ENCODE measurements at regions not wholly inside any gene's neighbourhood (a gene's known extent, or its start where the extent isn't known, plus 50 kb on each side); places are given as distances from the start of the nearest gene placed in this dataset.
"Not testable (repeated sequence)": the region's sequence is repeated elsewhere in the genome, so short reads cannot be mapped to it uniquely, and the experiment has no call there.

DNA sequence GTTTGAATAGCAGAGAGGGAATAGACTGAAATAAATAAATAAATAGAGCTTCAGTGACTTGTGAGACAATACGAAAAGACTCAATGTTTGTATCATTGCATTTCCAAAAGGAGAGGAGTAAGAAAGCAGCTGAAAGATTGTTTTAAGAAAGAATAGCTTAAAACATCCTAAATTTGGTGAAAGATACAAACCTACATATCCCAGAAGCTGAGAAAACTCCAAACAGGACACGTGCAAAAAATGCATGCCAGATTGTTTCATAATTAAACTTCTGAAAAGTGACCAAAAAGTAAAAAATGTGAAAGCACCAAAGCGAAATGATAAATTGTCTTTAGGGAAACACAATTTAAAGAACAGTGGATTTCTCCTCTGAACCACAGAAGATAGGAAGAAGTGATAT lies 711.0 kb downstream of the AACS start:
- DNase-seq (ENCODE audit: low read depth): no peak

DNA sequence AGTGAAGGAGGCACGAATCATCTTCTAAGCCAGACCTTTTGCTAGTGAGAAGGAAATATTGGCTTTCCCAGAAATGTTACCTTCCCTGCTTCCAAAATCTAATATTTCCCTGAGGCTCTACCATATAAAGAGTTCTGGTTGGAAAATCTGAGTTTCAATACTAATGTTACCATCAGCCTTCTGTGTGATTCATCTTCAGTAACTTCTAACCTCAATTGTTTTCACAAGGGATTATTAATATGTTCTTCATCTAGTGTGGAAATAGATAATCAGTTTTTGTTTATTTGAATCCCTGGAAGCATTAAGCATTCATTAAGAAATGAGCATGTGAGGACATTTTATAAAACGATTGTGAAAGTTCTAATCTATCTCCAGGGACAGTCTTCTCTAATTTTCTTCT lies 720.9 kb downstream of the AACS start:
- no peak for DNase-seq (ENCODE audit: low read depth)

DNA sequence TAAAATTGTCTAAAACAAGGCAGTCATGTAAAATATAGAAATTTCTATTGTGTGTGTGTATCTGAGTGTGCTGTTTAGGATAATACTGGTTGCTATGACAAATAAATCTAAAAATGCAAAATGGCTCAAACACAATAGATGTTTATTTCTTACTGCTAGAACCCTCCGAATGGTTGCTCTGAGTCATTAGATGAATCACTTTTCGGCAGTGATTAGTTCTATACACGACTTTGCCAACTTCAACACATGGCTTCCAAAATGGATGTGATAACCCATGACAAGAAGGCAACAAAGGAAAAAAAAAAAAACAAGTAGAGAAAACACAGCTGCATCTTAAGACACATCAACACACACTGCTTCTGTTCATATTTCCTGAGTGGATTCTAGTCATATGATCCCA lies 729.2 kb downstream of the AACS start:
- no peak for DNase-seq (ENCODE audit: low read depth)

DNA sequence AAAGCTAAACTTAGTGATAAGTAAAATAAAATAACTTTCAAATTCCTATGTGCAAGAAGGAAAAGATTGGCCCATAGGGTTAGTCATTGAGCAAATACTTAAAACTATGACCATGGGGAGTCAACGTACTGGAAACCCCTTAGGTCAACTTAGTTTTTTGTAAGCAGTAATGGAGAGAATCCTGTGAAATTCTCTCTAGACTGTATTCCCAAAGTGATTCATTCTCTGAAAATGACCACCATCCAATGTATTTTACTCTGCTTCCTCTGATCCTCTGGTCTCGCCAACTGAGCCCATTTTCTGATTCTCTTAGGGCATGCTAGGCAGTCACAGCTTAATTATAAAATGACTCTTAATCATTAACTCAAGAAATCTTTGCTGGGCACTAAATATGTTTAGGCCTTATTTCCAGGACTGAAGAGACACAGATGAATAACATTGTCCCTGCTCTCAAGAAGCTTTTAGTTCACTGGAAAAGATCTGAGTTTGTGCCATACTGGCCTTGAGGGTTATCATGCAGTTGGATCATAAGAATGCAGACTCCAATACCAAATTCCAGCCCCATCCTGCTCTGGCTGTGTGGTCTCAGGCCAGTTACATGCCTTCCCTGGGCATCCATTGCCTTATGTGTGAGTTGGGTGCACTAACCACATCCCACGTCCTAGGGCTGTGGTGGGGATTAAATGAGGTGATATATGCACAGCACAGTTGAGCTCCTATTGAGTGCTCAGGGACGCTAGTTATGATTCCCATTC lies 732.4 kb downstream of the AACS start:
- no peak for DNase-seq (ENCODE audit: low read depth)

DNA sequence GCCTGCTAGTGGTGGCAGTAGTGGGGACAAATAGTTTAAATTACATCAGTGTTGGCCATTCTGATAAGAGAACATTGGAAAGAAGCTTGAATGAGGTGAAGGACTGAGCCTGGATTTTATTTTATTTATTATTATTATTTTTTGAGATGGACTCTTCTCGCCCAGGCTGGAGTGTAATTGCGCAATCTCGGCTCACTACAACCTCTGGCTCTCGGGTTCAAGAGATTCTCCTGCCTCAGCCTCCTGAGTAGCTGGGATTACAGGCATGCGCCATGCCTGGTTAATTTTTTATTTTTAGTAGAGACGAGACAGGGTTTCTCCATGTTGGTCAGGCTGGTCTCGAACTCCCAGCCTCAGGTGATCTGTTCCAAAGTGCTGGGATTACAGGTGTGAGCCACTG lies 739.4 kb downstream of the AACS start:
- no peak for DNase-seq (ENCODE audit: low read depth)

DNA sequence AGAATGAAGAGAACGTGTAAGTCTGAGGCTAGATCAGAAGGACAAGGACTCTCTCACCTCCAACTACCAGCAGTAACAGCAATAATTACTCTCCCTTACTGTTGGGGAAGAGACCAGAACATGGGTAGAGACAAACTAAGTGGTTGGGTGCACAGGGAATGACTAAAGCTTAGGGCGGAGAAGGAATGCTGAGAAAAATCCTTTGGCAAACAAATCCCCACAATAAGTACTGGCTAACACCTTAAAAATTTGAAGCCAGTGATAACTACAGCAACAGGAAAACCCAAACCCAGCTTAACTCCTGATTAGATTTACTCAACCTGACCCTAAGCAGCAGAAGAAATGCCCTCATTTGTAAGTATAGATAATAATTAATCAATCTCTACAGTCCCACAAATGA lies 759.0 kb downstream of the AACS start:
- no peak for DNase-seq (ENCODE audit: low read depth)

DNA sequence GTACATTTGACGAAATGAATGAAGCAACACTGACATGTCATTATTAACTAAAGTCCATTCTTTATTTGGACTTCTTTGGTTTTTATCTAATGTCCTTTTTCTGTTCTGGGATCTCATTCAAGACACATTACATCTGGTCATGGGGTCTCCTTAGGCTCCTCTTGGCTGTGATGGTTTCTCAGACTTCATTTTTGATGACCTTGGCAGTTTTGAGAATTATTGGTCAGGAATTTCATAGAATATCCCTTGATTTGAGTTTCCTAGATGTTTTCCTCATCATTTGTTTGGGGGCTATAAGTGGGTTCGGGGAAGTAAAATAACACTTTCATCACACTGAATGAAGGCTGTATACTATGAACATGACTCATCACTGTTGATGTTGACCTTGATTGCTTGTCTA lies 770.6 kb downstream of the AACS start:
- no peak for DNase-seq (ENCODE audit: low read depth)

DNA sequence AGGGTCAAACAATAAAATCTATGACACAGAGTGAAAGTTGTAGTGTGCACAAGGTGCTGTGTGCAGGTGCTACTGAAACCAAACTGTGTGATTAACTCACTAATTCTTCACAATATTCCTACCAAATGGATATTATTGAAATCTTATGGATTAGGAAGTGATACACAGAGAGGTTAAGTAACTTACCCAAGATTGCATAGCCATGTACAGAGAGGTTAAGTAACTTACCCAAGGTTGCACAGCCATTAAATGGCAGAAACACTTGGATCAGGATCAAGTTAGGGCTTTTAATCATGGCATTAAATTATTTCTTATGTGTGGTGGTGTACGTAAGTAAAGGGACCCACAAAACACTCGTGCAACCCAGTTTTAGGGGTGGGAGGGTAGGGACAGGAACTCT lies 771.4 kb downstream of the AACS start:
- DNase-seq (ENCODE audit: low read depth): no peak

DNA sequence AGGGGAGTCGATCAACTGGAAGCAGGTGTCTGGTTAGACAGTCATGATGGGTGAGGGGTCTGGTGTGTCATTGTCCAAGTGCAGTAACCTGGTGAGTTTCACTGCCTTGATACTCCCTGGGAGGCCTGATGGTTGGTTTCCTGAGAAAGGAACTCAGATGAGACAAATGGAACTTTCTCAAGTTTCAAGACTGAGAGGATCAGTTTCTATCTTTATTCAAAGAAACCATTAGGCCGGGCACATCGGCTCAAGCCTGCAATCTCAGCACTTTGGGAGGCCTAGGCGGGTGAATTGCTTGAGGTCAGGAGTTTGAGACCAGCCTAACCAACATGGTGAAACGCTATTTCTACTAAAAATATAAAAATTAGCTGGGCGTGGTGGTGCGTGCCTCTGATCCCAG lies 776.1 kb downstream of the AACS start:
- no peak for DNase-seq (ENCODE audit: low read depth)

DNA sequence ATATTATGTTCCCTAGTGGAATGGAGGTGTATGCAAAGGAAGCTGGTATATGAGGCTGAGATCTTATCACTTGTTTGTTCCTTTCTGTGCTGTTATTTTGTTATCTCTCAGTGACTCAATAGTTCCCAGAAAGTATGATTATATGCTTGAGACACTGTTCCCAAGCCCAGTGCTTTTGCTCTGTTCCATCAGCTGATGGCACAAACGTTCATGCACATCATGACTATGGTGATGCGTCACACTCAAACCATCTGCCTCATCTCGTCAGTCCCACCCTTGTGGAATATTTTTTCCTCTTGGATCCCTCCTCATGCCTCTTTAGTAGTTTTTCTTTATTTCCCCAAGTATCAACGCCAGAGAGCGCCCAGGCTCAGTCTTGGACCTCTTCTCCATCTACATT lies 786.9 kb downstream of the AACS start:
- no peak for DNase-seq (ENCODE audit: low read depth)

DNA sequence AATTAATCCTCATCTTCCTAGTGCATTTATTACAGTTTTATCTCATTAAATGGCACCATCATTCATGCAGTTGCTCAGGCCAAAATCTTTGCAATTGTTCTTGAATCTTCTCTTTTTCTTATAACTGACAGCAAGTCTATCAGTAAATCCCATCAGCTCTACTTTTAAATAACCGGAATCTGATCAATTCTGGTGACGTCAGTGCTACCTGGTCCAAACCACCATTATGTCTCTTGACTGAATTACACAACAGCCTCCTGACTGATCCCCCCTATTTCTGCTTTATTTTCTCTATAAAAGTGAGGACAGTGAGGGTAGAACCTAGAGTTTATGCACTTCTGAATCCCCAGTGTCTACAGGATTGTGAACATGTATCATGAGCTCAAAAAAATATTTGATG lies 787.4 kb downstream of the AACS start:
- DNase-seq (ENCODE audit: low read depth): no peak

DNA sequence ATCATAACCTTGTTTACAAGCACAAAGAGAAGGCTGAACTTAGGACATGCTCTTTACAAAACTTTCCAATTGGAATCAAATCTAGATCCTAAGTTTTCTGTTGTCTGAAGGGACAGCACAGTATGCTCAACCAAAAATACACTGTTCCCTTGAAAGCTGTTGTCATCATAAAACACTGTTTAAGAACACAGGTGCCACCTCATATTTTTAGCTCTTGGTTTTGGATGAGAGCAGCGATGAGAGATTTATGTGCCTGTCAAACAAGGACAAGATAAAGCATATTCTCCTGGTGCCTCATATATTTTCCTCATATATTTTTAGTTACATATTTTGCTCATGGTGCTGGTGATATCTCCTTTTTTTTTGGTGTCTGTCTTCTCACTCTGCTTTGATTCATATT lies 788.4 kb downstream of the AACS start:
- DNase-seq (ENCODE audit: low read depth): no peak

DNA sequence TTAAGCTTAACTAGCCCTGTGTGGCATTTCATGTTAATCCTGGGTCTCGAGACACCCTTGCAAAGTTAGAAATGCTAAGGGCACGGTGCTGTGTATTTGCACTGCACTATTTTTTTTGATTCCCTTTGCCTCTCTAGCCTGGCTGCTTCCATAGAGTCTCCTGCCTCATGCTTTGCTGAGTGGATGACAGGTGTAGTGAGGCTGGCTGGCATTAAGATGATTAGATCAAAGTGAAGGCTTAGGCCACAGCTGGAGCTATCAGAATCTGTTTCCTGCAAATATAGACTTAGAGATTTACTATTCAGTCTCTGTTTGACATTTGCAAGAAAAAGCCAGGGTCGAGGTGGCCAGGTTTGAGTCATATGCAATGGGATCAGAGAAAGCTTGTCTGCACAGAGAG lies 791.1 kb downstream of the AACS start:
- no peak for DNase-seq (ENCODE audit: low read depth)

DNA sequence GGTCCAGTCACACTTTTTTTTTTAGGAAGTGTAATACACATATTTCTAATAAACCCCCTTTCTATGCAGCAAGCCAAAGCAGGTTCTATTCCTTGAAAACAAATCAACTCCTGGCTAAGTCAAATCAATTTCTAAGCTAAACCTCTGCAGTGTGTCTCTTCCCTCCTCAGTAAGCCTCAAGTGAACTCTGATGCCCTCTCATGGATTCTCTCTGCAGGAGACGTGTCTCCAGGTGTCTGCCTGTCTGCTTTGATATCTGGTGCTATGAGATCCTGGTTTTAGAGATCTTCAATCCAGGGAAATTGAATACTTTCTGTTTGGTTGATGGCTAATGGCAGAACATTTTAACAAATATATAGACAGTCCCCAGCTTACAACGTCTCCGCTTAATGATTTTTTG lies 791.7 kb downstream of the AACS start:
- DNase-seq (ENCODE audit: low read depth): no peak

DNA sequence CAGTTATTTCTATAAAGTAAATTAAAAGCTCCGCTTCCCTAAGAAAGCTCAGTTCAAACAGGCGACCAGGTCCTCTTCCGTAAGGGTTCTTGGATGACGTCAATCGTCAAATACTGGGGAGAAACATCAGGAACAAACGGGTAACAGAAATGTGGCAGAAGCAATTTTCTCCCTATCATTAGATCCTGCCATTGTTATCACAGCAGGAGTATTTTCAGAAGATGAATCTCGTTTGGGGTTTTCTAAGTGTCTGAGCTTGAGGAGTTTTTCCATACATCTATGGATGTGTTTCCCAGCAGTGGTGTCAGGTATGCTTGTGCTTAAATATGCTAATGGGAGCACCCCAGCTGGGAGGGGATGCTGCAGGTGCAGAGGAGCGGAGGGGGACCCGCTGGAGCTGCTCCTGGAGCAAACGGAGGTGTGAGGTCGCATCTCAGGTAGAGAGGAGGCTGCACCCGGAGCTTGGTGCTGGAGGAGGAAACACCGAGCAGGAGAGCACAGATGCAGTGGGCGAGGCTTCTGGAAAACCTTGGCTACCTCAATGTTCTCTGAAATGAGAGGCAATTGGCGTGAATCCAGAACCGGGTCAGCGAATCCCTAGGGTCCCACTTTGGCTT lies 795.5 kb downstream of the AACS start:
- DNase-seq (ENCODE audit: low read depth): no peak

DNA sequence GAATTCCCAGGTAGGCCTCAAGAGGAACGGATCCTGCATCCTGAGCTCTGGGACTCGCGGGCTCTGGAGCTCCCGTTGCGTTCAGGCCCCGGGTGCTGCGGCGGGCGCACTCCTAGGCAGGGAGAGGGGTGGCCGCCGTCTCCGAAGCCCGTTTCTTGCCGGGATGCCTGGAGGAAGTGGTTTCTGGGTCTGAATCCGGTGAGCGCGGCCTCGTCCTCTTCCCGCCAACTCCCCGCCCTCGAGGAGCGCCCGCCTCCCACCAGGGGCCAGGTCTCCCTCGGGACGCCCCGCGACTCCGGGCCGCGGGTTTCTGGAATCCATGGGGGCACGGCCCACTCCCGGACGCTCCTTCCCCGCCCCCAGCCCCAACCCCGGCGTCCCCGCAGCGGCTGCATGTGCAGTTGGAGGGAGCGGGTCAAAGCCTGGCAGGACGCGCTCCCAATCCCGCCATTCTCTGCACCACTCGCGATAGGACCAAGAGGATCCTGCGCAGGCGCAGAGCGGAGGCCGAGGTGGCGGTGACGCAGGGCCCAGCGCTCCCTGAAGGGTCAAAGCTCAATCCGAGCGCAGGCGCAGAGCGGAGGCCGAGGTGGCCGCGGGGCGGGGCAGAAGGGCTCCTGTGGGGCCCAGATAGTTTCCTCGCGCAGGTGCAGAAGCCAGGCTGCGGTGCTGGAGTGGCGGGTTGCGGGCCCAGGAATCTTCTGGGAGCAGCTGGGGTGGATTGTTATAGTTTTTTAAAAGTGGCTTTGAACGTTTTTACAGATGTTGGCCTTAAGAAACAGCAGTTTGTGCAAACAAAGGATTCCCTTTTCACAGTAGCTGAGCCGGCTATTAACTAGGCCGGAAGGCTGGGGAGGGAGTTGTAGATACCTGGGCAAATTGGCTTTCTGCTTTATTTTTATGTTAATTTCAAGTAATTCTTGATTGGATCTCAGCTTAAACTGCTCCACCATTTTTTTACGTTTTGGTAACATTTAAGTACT lies 796.4 kb downstream of the AACS start:
- DNase-seq (ENCODE audit: low read depth): no peak

DNA sequence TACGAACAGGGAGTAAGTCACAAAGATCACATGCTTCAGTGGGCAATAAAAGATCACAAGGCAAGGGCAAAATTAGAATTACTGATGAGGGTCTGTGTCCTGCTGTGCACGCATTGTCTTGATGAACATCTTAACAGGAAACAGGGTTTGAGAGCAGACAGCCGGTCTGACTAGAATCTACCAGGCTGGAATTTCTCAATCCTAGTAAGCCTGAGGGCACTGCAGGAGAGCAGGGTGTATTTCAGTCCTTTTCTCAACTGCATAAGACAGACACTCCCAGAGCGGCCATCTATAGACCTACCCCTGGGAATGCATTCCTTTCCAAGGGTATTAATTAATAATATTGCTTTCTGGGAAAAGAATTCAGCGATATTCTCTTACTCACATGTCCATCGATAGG lies 800.0 kb downstream of the AACS start:
- DNase-seq (ENCODE audit: low read depth): not testable (repeated sequence)

DNA sequence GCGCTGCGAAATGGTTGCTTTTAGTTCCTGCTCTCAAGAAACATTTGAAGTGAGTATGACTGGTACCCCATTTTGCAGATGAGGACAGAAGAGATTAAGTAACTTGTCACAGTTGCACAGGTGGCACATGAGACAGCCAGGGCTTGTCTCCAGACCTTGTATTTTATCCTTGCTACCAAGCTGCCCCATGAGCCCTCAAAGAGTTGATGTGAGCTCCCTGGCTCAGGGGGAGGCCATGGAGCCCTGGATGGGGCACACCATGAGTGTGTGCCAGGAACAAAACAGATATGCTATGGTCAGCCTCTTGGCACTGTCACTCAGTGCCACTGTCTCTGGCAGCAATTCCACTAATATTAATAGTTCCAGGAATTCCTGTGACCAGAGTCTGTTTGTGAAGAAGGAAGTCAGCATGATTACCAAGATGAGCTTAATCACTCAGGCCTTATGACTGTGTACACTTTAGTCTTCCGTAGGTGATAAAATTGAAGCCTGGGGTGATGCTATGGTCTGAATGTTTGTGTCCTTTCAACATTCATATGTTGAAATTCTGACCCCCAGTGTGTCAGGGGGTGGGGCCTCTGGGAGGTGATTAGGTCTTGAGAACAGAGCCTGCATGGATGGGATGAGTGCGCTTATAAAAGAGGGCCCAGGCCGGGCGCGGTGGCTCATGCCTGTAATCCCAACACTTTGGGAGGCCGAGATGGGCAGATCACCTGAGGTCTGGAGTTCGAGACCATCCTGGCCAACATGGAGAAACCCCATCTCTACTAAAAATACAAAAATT lies 806.8 kb downstream of the AACS start:
- no peak for DNase-seq (ENCODE audit: low read depth)

DNA sequence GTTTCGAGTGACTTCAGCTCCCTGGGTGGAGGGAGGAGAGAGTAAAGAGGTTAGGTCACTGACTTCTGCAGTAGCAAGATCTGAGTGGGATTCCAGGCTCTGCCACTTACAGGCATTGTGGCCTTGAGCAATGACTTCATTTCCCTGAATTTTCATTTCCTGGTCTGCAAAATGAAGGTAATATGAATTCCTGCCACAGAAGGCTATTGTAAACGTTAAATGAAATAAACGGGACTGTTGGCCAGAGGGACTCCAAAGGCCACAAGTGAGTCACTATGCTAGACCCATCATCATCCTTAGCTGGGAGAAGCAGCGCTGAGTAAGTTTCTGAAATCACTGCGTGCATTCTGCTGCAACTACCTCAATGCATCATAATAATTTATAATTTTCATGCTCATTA lies 807.8 kb downstream of the AACS start:
- DNase-seq (ENCODE audit: low read depth): no peak

DNA sequence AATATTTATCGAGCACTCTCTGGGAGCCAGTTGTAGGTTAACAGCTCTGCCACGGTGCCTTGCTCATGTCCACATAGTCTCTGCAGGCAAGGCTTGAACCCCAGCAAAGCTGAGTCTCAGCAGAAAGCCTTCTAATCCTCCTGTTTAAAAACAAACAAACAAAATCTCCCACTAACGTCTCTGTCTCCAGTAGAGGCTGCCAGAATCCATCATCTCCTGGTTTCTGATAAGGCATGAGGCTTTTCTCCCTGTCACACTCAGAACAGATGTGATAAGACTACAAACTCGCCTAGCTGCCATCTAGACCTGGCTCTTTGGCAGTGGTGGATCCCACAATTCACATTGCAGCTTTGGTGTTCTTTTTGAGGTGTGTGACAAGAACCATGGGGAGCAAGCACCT lies 813.2 kb downstream of the AACS start:
- no peak for DNase-seq (ENCODE audit: low read depth)

DNA sequence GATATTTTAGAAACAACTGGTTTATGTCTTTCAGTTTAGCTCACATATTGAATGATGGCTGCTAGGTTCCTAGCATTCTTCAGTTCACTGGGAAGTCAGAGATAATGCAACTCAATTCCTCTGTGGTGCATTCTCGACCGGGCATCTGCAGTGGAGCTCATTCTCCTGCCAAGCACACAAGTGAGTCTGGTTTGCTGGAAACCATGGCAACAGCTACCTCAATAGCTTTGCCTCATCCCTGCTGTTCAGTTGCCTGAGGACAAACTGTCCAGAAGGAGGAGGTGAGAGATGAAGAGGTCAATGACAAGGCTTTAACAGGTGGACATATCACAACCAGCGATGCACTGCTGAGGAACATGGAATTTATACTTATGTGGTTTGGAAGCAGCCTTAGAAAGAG lies 816.9 kb downstream of the AACS start:
- no peak for DNase-seq (ENCODE audit: low read depth)

DNA sequence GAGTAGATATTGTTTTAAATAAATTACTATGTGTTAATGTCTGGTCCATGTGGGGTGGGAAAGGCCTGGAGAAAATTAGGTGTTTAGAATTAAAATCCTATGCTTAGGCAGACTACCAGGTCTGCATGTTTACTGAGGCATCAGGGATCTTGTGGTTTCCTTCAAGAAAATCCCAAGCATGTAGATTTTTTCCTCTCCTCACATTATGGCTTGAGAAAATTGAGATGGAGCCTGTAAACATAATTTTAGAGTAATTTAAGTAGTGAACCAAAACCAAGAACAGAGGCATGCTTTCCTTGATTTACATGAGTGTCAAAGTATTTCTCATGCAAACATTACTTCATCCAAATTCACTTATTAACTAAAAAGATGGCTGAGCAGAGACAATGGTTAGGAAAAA lies 823.7 kb downstream of the AACS start:
- DNase-seq (ENCODE audit: low read depth): no peak
